ENCODE measurements at regions not wholly inside any gene's neighbourhood (a gene's known extent, or its start where the extent isn't known, plus 50 kb on each side); places are given as distances from the start of the nearest gene placed in this dataset.

DNA sequence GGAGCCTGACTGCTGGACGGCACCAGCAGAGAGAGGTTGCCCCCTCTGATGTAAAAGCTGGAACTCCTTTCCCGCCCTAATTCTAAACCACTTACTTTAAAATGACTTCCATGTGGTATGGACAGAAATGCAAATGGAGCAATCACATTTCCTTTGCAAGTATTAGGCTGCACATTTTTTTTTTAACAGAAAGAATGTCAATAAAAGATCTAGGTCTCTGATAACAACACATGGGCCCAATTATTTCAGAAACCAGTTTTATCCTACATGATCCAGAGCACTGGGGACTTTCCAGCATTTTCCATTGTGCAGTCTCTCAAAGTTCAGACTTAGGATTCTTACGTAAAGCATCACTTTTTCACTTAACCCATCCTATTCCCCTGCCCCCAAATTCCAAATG lies 203.7 kb downstream of the NXNL2 start:
- H3K4me3 ChIP-seq (ENCODE audit: low read length in 2 of 2): no peak overlapping the region
- H3K18ac ChIP-seq (ENCODE audit: low read length): no peak overlapping the region
- H3K36me3 ChIP-seq (replicated peaks in 1 of 2; ENCODE audit: control insufficient read depth in 2 of 2, insufficient read depth in 2 of 2, low read length in 2 of 2): no peaks in the 10 kb centered on the region
- peaks cover 8 to 18% of the 10 kb centered on the region in 2 donors for H3K9me3 ChIP-seq (replicated peaks in 1 of 2; ENCODE audit: control insufficient read depth in 2 of 2, insufficient read depth in 1 of 2, low read depth in 1 of 2, low read length in 2 of 2)
- H2BK120ac ChIP-seq (ENCODE audit: low read depth, low read length): no peak overlapping the region
- no peak overlapping the region for H3K9ac ChIP-seq (ENCODE audit: low read depth, low read length, poor library complexity)
- no peaks in the 10 kb centered on the region for H3K79me1 ChIP-seq (ENCODE audit: low read depth, low read length)
- H2BK5ac ChIP-seq (ENCODE audit: low read length): no peak overlapping the region
- H3K4me1 ChIP-seq (ENCODE audit: control insufficient read depth in 2 of 2, insufficient read depth in 1 of 2, low read depth in 1 of 2, low read length in 2 of 2): peaks cover 2 to 5% of the 10 kb centered on the region in 2 donors
- H4K8ac ChIP-seq (ENCODE audit: low read depth, low read length): no peak overlapping the region
- no peak overlapping the region for H4K91ac ChIP-seq (ENCODE audit: low read depth, low read length, poor library complexity)
- no peak overlapping the region for H3K23ac ChIP-seq (ENCODE audit: low read depth, low read length, poor library complexity)
- H2AK5ac ChIP-seq (ENCODE audit: low read depth, low read length): no peak overlapping the region
- DNase-seq (ENCODE audit: low spot score): no peak
- WGBS, 2 donors (ENCODE audit: extremely low coverage in 2 of 2, insufficient read length in 2 of 2, insufficient replicate concordance in 1 of 2): no CpG with 5 or more reads among the region's 3 CpGs
- H2BK12ac ChIP-seq (ENCODE audit: low read length): no peak overlapping the region
- H3K4ac ChIP-seq (ENCODE audit: low read length): no peak overlapping the region
- H3K27me3 ChIP-seq (ENCODE audit: control insufficient read depth in 3 of 3, insufficient read depth in 3 of 3, low read depth in 1 of 3, low read length in 3 of 3): no peaks in the 10 kb centered on the region
- no peak overlapping the region for H3K4me2 ChIP-seq (ENCODE audit: insufficient read depth, low read length, poor library complexity, severe bottlenecking)
- no peak overlapping the region for H3K27ac ChIP-seq (replicated peaks; ENCODE audit: low read length)
- H3K14ac ChIP-seq (ENCODE audit: low read length): no peak overlapping the region
- H2AFZ ChIP-seq (ENCODE audit: low read length): no peak overlapping the region
- no peak overlapping the region for H2BK15ac ChIP-seq (ENCODE audit: low read length)

DNA sequence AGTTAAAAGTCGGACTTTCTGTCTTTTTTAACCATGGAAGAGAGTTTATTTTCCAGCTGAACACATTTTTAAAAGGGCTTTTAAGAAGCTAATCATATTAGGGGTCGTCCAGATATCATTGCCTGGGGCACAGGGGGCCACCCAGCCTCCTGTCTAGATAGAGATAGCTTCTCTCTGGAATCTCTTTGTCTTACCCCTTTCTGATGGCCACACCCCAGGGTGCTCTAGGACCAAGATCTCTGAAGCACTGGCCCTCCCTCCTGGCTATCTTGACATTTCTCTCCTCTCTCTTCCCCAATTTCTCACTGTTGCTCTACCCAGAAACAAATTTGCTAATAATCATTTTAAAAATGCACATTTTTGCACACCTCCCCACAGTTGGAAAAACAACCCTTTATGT lies 204.4 kb downstream of the NXNL2 start:
- H3K27me3 ChIP-seq (ENCODE audit: control insufficient read depth in 3 of 3, insufficient read depth in 3 of 3, low read depth in 1 of 3, low read length in 3 of 3): no peaks in the 10 kb centered on the region
- WGBS, 2 donors (ENCODE audit: extremely low coverage in 2 of 2, insufficient read length in 2 of 2, insufficient replicate concordance in 1 of 2): no CpG with 5 or more reads among the region's 2 CpGs
- H3K4me2 ChIP-seq (ENCODE audit: insufficient read depth, low read length, poor library complexity, severe bottlenecking): no peak overlapping the region
- no peaks in the 10 kb centered on the region for H3K79me1 ChIP-seq (ENCODE audit: low read depth, low read length)
- no peak overlapping the region for H2BK15ac ChIP-seq (ENCODE audit: low read length)
- no peak overlapping the region for H2BK12ac ChIP-seq (ENCODE audit: low read length)
- no peak overlapping the region for H2AK5ac ChIP-seq (ENCODE audit: low read depth, low read length)
- H3K4me1 ChIP-seq (ENCODE audit: control insufficient read depth in 2 of 2, insufficient read depth in 1 of 2, low read depth in 1 of 2, low read length in 2 of 2): peaks cover 0 to 4% of the 10 kb centered on the region in 2 donors
- no peak overlapping the region for H3K23ac ChIP-seq (ENCODE audit: low read depth, low read length, poor library complexity)
- H3K14ac ChIP-seq (ENCODE audit: low read length): no peak overlapping the region
- no peak overlapping the region for H4K8ac ChIP-seq (ENCODE audit: low read depth, low read length)
- no peak overlapping the region for H2BK120ac ChIP-seq (ENCODE audit: low read depth, low read length)
- H3K18ac ChIP-seq (ENCODE audit: low read length): no peak overlapping the region
- no peak overlapping the region for H2BK5ac ChIP-seq (ENCODE audit: low read length)
- H3K36me3 ChIP-seq (replicated peaks in 1 of 2; ENCODE audit: control insufficient read depth in 2 of 2, insufficient read depth in 2 of 2, low read length in 2 of 2): no peaks in the 10 kb centered on the region
- H3K4ac ChIP-seq (ENCODE audit: low read length): no peak overlapping the region
- H4K91ac ChIP-seq (ENCODE audit: low read depth, low read length, poor library complexity): no peak overlapping the region
- H3K27ac ChIP-seq (replicated peaks; ENCODE audit: low read length): no peak overlapping the region
- peaks cover 8 to 18% of the 10 kb centered on the region in 2 donors for H3K9me3 ChIP-seq (replicated peaks in 1 of 2; ENCODE audit: control insufficient read depth in 2 of 2, insufficient read depth in 1 of 2, low read depth in 1 of 2, low read length in 2 of 2)
- H3K4me3 ChIP-seq (ENCODE audit: low read length in 2 of 2): no peak overlapping the region
- H2AFZ ChIP-seq (ENCODE audit: low read length): no peak overlapping the region
- no peak for DNase-seq (ENCODE audit: low spot score)
- H3K9ac ChIP-seq (ENCODE audit: low read depth, low read length, poor library complexity): no peak overlapping the region

- Histone ChIP-seq H3K14ac (ENCODE audit: low read length) (no peak overlapping the region), H2BK5ac (ENCODE audit: low read length) (no peak overlapping the region), H3K23ac (ENCODE audit: low read depth, low read length, poor library complexity) (no peak overlapping the region), H3K36me3 (replicated peaks in 1 of 2; ENCODE audit: control insufficient read depth in 2 of 2, insufficient read depth in 2 of 2, low read length in 2 of 2) (no peaks in the 10 kb centered on the region), H3K4ac (ENCODE audit: low read length) (no peak overlapping the region), H3K9me3 (replicated peaks in 1 of 2; ENCODE audit: control insufficient read depth in 2 of 2, insufficient read depth in 1 of 2, low read depth in 1 of 2, low read length in 2 of 2) (peaks cover 8 to 18% of the 10 kb centered on the region in 2 donors), H3K27ac (replicated peaks; ENCODE audit: low read length) (no peak overlapping the region), H2BK12ac (ENCODE audit: low read length) (no peak overlapping the region), H2AFZ (ENCODE audit: low read length) (no peak overlapping the region), H3K4me1 (ENCODE audit: control insufficient read depth in 2 of 2, insufficient read depth in 1 of 2, low read depth in 1 of 2, low read length in 2 of 2) (peaks cover 0 to 4% of the 10 kb centered on the region in 2 donors), H2BK15ac (ENCODE audit: low read length) (no peak overlapping the region), H3K27me3 (ENCODE audit: control insufficient read depth in 3 of 3, insufficient read depth in 3 of 3, low read depth in 1 of 3, low read length in 3 of 3) (no peaks in the 10 kb centered on the region), H4K8ac (ENCODE audit: low read depth, low read length) (no peak overlapping the region), H2AK5ac (ENCODE audit: low read depth, low read length) (no peak overlapping the region), H3K18ac (ENCODE audit: low read length) (no peak overlapping the region), H3K4me3 (ENCODE audit: low read length in 2 of 2) (no peak overlapping the region), H3K4me2 (ENCODE audit: insufficient read depth, low read length, poor library complexity, severe bottlenecking) (no peak overlapping the region), H4K91ac (ENCODE audit: low read depth, low read length, poor library complexity) (no peak overlapping the region), H2BK120ac (ENCODE audit: low read depth, low read length) (no peak overlapping the region), H3K9ac (ENCODE audit: low read depth, low read length, poor library complexity) (no peak overlapping the region), H3K79me1 (ENCODE audit: low read depth, low read length) (no peaks in the 10 kb centered on the region)
- no peak for DNase-seq (ENCODE audit: low spot score)
- WGBS, 2 donors (ENCODE audit: extremely low coverage in 2 of 2, insufficient read length in 2 of 2, insufficient replicate concordance in 1 of 2): no CpG with 5 or more reads among the region's 7 CpGs
Observed at GRCh38 chr9:88740844-88741243, 205.9 kb downstream of the NXNL2 start.

DNA sequence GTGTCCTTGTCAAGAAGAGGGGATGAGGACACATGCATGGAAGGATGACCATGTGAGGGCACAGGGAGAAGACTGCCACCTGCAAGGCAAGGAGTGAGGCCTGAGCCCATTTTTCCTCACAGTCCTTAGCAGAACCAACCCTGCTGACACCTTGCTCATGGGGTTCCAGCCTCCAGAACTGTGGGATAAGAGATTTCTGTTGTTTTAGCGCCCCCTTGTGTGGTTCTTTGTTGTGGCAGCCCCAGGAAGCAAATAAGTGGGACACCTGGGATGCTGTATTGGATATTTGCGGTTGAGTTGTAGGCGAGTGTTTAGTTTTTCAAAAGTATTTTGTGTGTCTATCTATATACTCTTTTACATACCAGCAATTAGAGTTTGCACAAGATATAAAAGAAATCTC lies 206.4 kb downstream of the NXNL2 start:
- H3K79me1 ChIP-seq (ENCODE audit: low read depth, low read length): no peaks in the 10 kb centered on the region
- no peak for DNase-seq (ENCODE audit: low spot score)
- H2AFZ ChIP-seq (ENCODE audit: low read length): no peak overlapping the region
- H3K4me3 ChIP-seq (ENCODE audit: low read length in 2 of 2): no peak overlapping the region
- H3K14ac ChIP-seq (ENCODE audit: low read length): no peak overlapping the region
- no peaks in the 10 kb centered on the region for H3K27me3 ChIP-seq (ENCODE audit: control insufficient read depth in 3 of 3, insufficient read depth in 3 of 3, low read depth in 1 of 3, low read length in 3 of 3)
- H3K4me1 ChIP-seq (ENCODE audit: control insufficient read depth in 2 of 2, insufficient read depth in 1 of 2, low read depth in 1 of 2, low read length in 2 of 2): peaks cover 3 to 4% of the 10 kb centered on the region in 2 donors
- no peak overlapping the region for H2BK12ac ChIP-seq (ENCODE audit: low read length)
- H3K23ac ChIP-seq (ENCODE audit: low read depth, low read length, poor library complexity): no peak overlapping the region
- no peak overlapping the region for H3K9ac ChIP-seq (ENCODE audit: low read depth, low read length, poor library complexity)
- no peak overlapping the region for H3K4ac ChIP-seq (ENCODE audit: low read length)
- H3K27ac ChIP-seq (replicated peaks; ENCODE audit: low read length): no peak overlapping the region
- H4K8ac ChIP-seq (ENCODE audit: low read depth, low read length): no peak overlapping the region
- no peak overlapping the region for H3K4me2 ChIP-seq (ENCODE audit: insufficient read depth, low read length, poor library complexity, severe bottlenecking)
- no peak overlapping the region for H2BK5ac ChIP-seq (ENCODE audit: low read length)
- no CpG with 5 or more reads among the region's 3 CpGs for WGBS, 2 donors (ENCODE audit: extremely low coverage in 2 of 2, insufficient read length in 2 of 2, insufficient replicate concordance in 1 of 2)
- no peak overlapping the region for H3K18ac ChIP-seq (ENCODE audit: low read length)
- H3K36me3 ChIP-seq (replicated peaks in 1 of 2; ENCODE audit: control insufficient read depth in 2 of 2, insufficient read depth in 2 of 2, low read length in 2 of 2): no peaks in the 10 kb centered on the region
- no peak overlapping the region for H2BK15ac ChIP-seq (ENCODE audit: low read length)
- no peak overlapping the region for H2AK5ac ChIP-seq (ENCODE audit: low read depth, low read length)
- H3K9me3 ChIP-seq (replicated peaks in 1 of 2; ENCODE audit: control insufficient read depth in 2 of 2, insufficient read depth in 1 of 2, low read depth in 1 of 2, low read length in 2 of 2): peaks cover 8 to 14% of the 10 kb centered on the region in 2 donors
- no peak overlapping the region for H4K91ac ChIP-seq (ENCODE audit: low read depth, low read length, poor library complexity)
- no peak overlapping the region for H2BK120ac ChIP-seq (ENCODE audit: low read depth, low read length)
